NOMO-1 (cell line): ENCODE measurements at regions not wholly inside any gene's neighbourhood (a gene's known extent, or its start where the extent isn't known, plus 50 kb on each side); places are given as distances from the start of the nearest gene placed in this dataset.

ENCODE experiments used
- DNase-seq, 2 experiments: peaks; one replicate each; lab custom pipeline; 2025; ENCODE audit not compliant: unreplicated experiment in 2 of 2; lab: John Stamatoyannopoulos, UW

GRCh38 chr2:168373468-168373867 is 82.6 kb upstream of the CERS6 start:
- DNase-seq: no peak

DNA sequence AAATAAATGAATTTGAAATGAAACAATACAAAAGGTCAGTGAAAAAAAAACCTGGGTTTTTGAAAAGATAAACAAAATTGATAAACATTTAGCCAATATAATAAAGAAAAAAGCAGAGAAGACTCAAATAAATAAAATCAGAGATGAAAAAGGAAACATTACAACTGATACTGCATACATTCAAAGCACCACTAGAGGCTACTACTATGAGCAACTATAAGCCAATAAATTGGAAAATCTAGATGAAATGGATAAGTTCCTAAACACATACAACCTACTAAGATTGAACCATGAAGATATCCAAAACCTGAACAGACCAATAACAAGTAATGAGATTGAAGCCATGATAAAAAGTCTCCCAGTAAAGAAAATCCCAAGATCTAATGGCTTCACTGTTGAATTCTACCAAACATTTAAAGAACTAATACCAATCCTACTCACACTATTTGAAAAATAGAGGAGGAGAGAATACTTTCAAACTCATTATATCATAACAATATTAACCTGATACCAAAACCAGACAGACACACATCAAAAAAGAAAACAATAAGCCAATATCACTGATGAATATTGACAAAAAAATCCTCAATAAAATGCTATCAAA is 80.8 kb upstream of the CERS6 start:
- no peak for DNase-seq

GRCh38 chr2:168378960-168379669 is 77.0 kb upstream of the CERS6 start:
- DNase-seq: no peak

- DNase-seq: no peak
Measured at GRCh38 chr2:168380500-168380899, 75.6 kb upstream of the CERS6 start.

DNA sequence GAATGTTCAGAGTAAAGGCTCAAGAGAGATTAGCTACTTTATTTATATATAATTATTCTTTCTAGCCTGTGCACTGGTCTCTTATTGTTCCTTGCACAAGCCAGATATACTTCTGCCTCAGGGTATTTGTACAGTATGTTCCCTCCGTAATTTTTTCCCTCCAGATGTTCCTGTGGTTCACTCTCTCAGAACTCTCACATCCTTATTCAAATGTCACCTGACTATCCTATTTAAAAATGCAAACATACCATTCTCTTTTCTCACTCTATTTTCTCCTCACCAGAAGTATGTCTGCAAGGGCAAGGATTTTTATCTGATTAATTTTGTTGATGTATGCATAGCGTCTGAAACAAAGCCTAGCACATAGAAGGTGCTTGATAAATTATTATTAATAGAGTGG is 64.0 kb upstream of the CERS6 start:
- DNase-seq: no peak

GRCh38 chr2:168392797-168393196 is 63.3 kb upstream of the CERS6 start:
- DNase-seq: no peak

DNA sequence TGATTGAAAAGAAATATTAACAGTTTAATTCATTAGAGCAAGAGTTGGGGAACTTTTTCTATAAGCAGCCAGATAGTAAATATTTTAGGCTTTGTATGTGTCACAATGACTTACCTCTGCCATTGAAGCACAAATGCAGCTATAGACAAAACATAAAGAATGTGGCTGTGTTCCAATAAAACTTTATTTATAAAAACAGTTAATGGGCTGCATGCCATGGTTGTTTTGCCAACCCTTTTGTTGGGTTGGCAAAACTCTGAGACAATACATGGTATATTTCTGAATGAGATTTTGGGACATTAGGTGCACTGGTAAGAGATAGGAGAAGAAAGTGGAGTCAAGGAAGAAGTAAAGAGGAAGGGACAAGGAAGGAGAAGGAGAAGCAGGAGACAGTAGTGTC is 61.8 kb upstream of the CERS6 start:
- DNase-seq: no peak

- no peak for DNase-seq
Measured at GRCh38 chr2:168396131-168396530, 59.9 kb upstream of the CERS6 start.

DNA sequence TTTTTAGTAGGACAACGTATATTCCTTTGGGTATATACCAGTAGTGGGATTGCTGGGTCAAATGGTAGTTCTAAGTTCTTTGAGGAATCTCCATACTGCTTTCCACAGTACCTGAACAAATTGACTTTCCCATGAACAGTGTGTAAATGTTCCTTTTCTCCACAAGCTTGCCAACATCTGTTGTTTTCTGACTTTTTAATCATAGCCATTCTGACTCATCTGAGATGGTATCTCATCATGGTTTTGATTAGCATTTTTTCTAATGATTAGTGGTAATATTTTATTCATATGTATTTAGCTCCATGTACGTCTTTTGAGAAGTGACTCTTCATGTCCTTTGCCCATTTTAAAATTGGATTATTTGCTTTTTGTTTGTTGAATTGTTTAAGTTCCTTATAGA is 58.4 kb upstream of the CERS6 start:
- no peak for DNase-seq

GRCh38 chr2:168401048-168401556 is 55.0 kb upstream of the CERS6 start:
- no peak for DNase-seq

- no peak for DNase-seq
Measured at GRCh38 chr2:168401771-168402170, 54.3 kb upstream of the CERS6 start.

DNA sequence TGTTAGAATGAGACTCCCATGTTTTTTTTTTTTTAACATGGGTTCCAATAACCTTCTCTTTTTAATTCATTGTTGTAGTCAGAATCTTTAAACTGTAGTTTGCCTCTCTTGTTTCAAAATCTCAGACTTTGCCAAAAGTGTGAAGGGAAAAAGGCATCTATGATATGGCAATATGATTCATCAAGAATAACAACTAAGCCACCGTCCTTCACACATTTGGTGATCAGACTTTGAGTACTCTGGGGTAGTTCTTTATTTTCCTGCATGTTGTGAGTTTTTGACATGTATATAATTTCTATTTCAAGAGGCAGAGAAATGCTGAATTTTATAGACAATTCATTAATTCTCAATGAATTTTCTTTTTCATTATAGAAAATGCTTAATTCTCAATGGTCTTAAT is 53.5 kb upstream of the CERS6 start:
- DNase-seq: no peak

- no peak for DNase-seq
Measured at GRCh38 chr2:168403736-168404135, 52.3 kb upstream of the CERS6 start.

DNA sequence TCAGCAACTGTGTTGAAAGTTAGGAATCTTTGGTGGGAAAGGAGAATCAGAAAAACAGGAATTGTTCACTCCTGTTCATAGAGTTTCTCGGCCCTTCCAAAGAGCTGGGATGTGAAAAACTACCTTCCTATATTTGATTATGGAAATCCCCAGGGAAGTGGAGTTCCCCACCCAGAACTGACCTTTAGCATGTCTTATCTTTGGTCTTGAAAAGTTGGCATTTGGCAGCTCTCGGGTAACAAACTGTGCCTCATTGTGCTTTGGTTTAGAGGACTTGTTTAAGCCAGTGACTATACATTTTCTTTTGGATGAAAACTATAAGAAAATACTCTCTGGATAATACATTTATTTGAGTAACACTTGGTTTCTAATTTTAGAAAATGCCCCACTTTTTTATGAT is 51.3 kb upstream of the CERS6 start:
- no peak for DNase-seq
